GM12872 (cell line): ENCODE measurements at regions not wholly inside any gene's neighbourhood (a gene's known extent, or its start where the extent isn't known, plus 50 kb on each side); places are given as distances from the start of the nearest gene placed in this dataset.

Source experiments
- TF ChIP-seq, protein P1 (sequence below): IDR thresholded peaks from 3 replicates; pipeline ENCODE4 v1.5.1; 2011; ENCODE audit warnings: low read depth, mild to moderate bottlenecking, low read length, moderate library complexity; ENCODE audit not compliant: insufficient read depth

DNA sequence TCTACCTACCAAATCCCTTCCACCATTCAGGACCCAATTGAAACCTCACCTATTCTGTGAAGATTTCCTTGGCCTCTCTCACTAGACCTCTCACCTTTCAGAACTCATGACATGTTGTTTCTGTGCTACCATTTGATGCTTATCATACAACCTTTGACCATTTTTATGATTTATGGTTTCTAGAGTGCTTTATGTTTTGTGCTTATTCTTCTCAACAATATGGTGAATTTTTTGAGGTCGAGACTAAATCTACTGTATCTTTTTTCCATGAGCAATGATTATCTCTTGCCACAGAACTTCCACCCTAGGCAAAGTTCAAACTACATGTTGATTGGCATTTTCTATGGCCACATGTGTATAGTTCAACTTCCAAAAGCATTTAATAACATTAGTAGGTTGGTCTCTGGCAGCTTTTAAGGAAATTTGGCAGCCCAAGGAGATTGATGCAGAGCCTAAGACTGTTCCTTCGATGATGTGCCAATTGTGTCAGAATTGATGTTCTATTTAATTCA, 84.9 kb downstream of the OLIG3 start:
- TF ChIP-seq, protein P1, sequence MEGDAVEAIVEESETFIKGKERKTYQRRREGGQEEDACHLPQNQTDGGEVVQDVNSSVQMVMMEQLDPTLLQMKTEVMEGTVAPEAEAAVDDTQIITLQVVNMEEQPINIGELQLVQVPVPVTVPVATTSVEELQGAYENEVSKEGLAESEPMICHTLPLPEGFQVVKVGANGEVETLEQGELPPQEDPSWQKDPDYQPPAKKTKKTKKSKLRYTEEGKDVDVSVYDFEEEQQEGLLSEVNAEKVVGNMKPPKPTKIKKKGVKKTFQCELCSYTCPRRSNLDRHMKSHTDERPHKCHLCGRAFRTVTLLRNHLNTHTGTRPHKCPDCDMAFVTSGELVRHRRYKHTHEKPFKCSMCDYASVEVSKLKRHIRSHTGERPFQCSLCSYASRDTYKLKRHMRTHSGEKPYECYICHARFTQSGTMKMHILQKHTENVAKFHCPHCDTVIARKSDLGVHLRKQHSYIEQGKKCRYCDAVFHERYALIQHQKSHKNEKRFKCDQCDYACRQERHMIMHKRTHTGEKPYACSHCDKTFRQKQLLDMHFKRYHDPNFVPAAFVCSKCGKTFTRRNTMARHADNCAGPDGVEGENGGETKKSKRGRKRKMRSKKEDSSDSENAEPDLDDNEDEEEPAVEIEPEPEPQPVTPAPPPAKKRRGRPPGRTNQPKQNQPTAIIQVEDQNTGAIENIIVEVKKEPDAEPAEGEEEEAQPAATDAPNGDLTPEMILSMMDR: no peak

DNA sequence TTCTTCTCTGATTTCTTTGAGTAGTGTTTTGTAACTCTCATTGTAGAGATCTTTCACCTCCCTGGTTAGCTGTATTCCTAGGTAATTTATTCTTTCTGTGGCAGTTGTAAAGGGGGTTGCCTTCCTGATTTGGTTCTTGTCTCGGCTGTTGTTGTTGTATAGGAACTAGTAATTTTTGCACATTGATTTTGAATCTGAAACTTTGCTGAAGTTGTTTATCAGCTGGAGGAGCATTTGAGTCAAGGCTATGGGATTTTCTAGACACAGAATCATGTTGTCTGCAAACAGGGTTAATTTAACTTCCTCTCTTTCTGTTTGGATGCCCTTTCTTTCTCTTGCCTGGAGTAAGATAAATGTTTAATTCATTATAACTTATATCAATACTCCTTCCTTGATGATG, 86.4 kb downstream of the OLIG3 start:
- TF ChIP-seq, protein P1: no peak

DNA sequence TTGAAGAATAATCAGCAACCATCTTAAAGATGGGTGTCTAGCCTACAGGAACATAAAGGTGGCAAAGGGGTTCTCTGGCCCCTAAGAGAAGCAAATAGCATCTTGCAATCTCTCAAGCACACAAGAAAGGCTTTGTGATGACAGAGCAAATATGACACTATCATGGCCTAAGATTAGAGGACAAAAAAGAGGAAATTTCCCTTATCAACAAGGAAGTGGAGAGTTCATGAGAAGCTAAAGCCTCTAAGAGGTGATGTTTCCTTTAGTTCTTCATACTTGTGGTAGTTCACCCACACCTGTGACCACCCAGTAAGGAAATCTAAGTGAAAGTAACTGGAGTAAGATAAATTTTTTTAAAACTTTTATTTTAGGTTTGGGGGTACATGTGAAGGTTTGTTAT, 88.4 kb downstream of the OLIG3 start:
- TF ChIP-seq, protein P1: no peak

DNA sequence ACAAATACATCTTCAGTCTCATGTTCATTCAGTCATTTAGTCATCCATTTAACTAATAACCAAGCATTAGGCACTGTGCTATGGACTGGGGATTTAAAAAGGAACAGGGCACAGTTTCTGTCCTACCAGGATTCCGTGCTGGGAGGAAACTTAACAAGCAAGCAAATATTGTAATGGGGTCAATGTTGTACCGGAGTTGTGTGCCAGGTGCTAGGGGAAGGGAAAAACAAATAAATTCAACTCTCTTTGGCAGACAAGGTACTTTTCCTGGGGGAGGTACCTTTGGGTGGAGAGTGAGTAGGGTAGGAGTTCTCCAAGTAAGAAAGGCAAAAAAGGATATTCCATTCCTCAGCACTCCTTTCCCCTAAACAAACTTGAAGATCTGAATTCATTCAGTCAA, 90.3 kb downstream of the OLIG3 start:
- TF ChIP-seq, protein P1: no peak

DNA sequence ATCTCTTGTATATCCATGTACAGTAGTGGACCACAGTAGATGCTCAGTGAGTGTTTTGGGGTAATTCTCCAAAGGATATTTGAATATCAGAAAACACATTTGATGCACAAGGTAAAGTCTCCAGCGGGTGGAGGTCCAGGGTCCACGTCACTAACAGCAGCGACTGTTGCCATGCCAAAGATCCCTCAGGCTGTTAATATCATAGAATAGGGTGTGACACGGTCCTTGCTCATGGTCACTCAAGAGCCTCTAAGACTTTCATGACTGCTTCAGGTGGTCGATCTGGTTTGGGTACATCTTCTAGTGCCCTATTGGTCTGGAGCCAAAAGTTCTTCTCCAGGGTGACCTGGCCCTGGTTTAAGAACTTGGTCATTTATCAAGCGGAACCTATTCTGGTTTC, 90.8 kb downstream of the OLIG3 start:
- TF ChIP-seq, protein P1: no peak

DNA sequence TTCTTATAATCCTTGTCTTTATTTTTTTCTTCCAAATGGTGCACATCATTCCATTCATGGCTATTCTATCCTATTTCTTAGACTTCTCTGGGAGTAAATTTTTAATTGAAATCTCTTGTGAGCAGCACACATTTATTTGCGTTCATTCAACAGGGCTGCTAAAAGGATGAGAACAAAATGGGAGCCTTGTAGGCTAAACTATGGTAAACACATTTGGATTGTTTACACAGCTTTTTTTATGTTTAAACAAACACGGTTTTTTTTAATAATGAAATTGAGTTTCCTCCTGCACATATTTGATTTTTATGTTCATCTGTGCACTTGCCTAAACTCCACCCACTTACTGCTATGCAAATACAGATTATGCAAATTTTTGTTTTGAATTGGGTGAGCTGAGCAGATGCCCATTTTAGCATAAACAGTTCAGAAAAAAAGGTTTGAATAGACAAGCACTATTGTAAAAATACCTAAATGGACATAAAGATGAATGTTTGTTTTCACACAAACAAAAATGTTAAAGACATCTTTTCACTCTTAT, 92.0 kb downstream of the OLIG3 start:
- TF ChIP-seq, protein P1: no peak

DNA sequence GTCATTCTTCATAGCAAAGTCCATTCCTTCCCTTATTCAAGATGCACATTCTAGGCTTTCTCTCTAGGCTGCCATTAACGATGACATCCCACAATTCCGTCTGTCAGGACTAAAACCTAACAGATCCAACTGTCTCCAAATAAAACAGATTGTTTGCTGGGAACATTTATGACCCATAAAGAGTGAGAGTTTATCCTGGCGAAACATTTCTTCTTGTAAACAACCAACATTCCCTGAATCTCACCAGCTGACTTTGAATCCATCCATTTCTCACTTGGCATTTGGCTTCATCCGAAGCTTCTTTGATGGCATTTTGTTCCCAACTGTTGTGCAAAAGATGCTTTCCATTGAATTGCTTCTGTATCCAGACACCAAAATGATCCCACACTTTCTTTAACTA, 93.1 kb downstream of the OLIG3 start:
- TF ChIP-seq, protein P1: no peak
